ENCODE measurements at regions not wholly inside any gene's neighbourhood (a gene's known extent, or its start where the extent isn't known, plus 50 kb on each side); places are given as distances from the start of the nearest gene placed in this dataset.

- peaks cover 7% of the 10 kb centered on the region; the same call in 1 of the 2 replicates for H3K9me3 ChIP-seq (ENCODE audit: low read length)
- no peak overlapping the region for H3K27ac ChIP-seq (ENCODE audit: extremely low read length, insufficient read depth, low read length)
- in situ Hi-C loops (cut with HindIII; ENCODE audit: extremely low pct_ligation_motif_present, low pct_unique_long_range_greater_than_20kb) (no loop called here), intact Hi-C loops (cut with micrococcal nuclease; ENCODE audit: unreplicated experiment) (no loop called here)
- DNase-seq (ENCODE audit: low spot score) (no peak), ATAC-seq (no peak), FAIRE-seq (no peak)
- no peaks in the 10 kb centered on the region for H3K4me1 ChIP-seq (ENCODE audit: insufficient read depth, low read length)
- no peak overlapping the region for H3K9ac ChIP-seq (ENCODE audit: insufficient read depth, low read depth, low read length)
- no peaks in the 10 kb centered on the region for H3K27me3 ChIP-seq (ENCODE audit: control insufficient read depth in 1 of 2, insufficient read depth in 2 of 2, low read length in 2 of 2)
- no peak overlapping the region for H3K4me3 ChIP-seq (replicated peaks in 1 of 3; ENCODE audit: insufficient read depth in 1 of 3, low read depth in 2 of 3, low read length in 3 of 3)
- POLR2A ChIA-PET = no interaction called here
- TF ChIP-seq BRF2 (CRISPR knock-in tag; IDR thresholded peaks at IDR 0.05) = no peak
- no peak for TF ChIP-seq ZNF781 (CRISPR knock-in tag; IDR thresholded peaks at IDR 0.05; ENCODE audit: borderline replicate concordance, not compliant biosample characterization)
- TF ChIP-seq ATF4 (CRISPR knock-in tag; IDR thresholded peaks at IDR 0.05) = no peak
- TF ChIP-seq NBN (conservative IDR thresholded peaks at IDR 0.05) = no peak
- TF ChIP-seq ATM (IDR thresholded peaks at IDR 0.05; ENCODE audit: borderline replicate concordance) = no peak
- CTCF ChIA-PET (ENCODE audit: low intra/inter-chr PET ratio, low total read pairs) = no interaction called here
- no peak overlapping the region for H3K4me2 ChIP-seq (ENCODE audit: low read depth, low read length)
- no peak overlapping the region for H2AFZ ChIP-seq (ENCODE audit: low read length)
- no TSS peak for BruUV-seq (replicated peaks)
- H3K36me3 ChIP-seq (replicated peaks in 1 of 2; ENCODE audit: control insufficient read depth in 1 of 2, insufficient read depth in 2 of 2, low read length in 2 of 2) = no peaks in the 10 kb centered on the region
- no peaks in the 10 kb centered on the region for H4K20me1 ChIP-seq (ENCODE audit: insufficient read depth, low read length)
- H3K79me2 ChIP-seq (ENCODE audit: insufficient read depth, low read length) = no peaks in the 10 kb centered on the region
Measured at GRCh38 chr3:165617134-165617533, 220.1 kb downstream of the BCHE start.

GRCh38 chr3:165614337-165614736 lies 222.9 kb downstream of the BCHE start:
- in situ Hi-C loops (cut with HindIII; ENCODE audit: extremely low pct_ligation_motif_present, low pct_unique_long_range_greater_than_20kb) = no loop called here
- FAIRE-seq = no peak
- H3K79me2 ChIP-seq (ENCODE audit: insufficient read depth, low read length) = no peaks in the 10 kb centered on the region
- POLR2A ChIA-PET = no interaction called here
- no TSS peak for BruUV-seq (replicated peaks)
- H3K36me3 ChIP-seq (replicated peaks in 1 of 2; ENCODE audit: control insufficient read depth in 1 of 2, insufficient read depth in 2 of 2, low read length in 2 of 2) = no peaks in the 10 kb centered on the region
- H3K9me3 ChIP-seq (ENCODE audit: low read length) = no peaks in the 10 kb centered on the region
- H2AFZ ChIP-seq (ENCODE audit: low read length) = no peak overlapping the region
- no peak overlapping the region for H3K4me3 ChIP-seq (replicated peaks in 1 of 3; ENCODE audit: insufficient read depth in 1 of 3, low read depth in 2 of 3, low read length in 3 of 3)
- intact Hi-C loops (cut with micrococcal nuclease; ENCODE audit: unreplicated experiment) = no loop called here
- no peak for DNase-seq (ENCODE audit: low spot score)
- no peak for ATAC-seq
- no peak overlapping the region for H3K27ac ChIP-seq (ENCODE audit: extremely low read length, insufficient read depth, low read length)
- no peak overlapping the region for H3K9ac ChIP-seq (ENCODE audit: insufficient read depth, low read depth, low read length)
- H3K4me2 ChIP-seq (ENCODE audit: low read depth, low read length) = no peak overlapping the region
- CTCF ChIA-PET (ENCODE audit: low intra/inter-chr PET ratio, low total read pairs) = no interaction called here
- no peaks in the 10 kb centered on the region for H4K20me1 ChIP-seq (ENCODE audit: insufficient read depth, low read length)
- H3K4me1 ChIP-seq (ENCODE audit: insufficient read depth, low read length) = no peaks in the 10 kb centered on the region
- 9% methylated on average over 1 of the region's 1 CpG for WGBS (ENCODE audit: low lambda C conversion rate)
- no peaks in the 10 kb centered on the region for H3K27me3 ChIP-seq (ENCODE audit: control insufficient read depth in 1 of 2, insufficient read depth in 2 of 2, low read length in 2 of 2)
- no peak for TF ChIP-seq HHEX (CRISPR knock-in tag; IDR thresholded peaks at IDR 0.05)
- no peak for TF ChIP-seq DPF2 (CRISPR knock-in tag; IDR thresholded peaks at IDR 0.05; ENCODE audit: borderline replicate concordance, low read depth)
- no peak for TF ChIP-seq KDM5B (CRISPR knock-in tag; IDR thresholded peaks at IDR 0.05; ENCODE audit: borderline replicate concordance)
- no peak for TF ChIP-seq ZNF318 (CRISPR knock-in tag; IDR thresholded peaks at IDR 0.05)
- no peak for TF ChIP-seq PHF5A (CRISPR knock-in tag; IDR thresholded peaks at IDR 0.05; ENCODE audit: low read depth, unreplicated experiment)
